NCI-H2029 treated with DMSO at 0.1 percent for 48 hours (cell line): ENCODE measurements at regions not wholly inside any gene's neighbourhood (a gene's known extent, or its start where the extent isn't known, plus 50 kb on each side); places are given as distances from the start of the nearest gene placed in this dataset.

Experiments used
- DNase-seq: peaks from one replicate; lab custom pipeline; 2025; lab: John Stamatoyannopoulos, UW

GRCh38 chr1:224505454-224506093 is 71.0 kb upstream of the WDR26 start:
- DNase-seq, result no peak

- DNase-seq, result no peak
Measured at GRCh38 chr1:224506141-224506814, 71.7 kb upstream of the WDR26 start.

GRCh38 chr1:224507771-224508523 is 73.3 kb upstream of the WDR26 start:
- DNase-seq, result no peak

- DNase-seq, result no peak
Measured at GRCh38 chr1:224509907-224510306, 75.3 kb upstream of the WDR26 start.

- no peak for DNase-seq
Measured at GRCh38 chr1:224510880-224511645, 76.5 kb upstream of the WDR26 start.

GRCh38 chr1:224512600-224513151 is 78.1 kb upstream of the WDR26 start:
- no peak for DNase-seq

GRCh38 chr1:224513383-224513782 is 78.8 kb upstream of the WDR26 start:
- no peak for DNase-seq

- DNase-seq, result no peak
Measured at GRCh38 chr1:224513787-224514209, 79.2 kb upstream of the WDR26 start.

GRCh38 chr1:224517171-224517570 is 82.6 kb upstream of the WDR26 start:
- no peak for DNase-seq

GRCh38 chr1:224518528-224518927 is 83.9 kb upstream of the WDR26 start:
- DNase-seq, result no peak

- DNase-seq, result no peak
Measured at GRCh38 chr1:224519874-224520273, 85.3 kb upstream of the WDR26 start.

- no peak for DNase-seq
Measured at GRCh38 chr1:224520808-224521207, 86.2 kb upstream of the WDR26 start.

- DNase-seq, result no peak
Measured at GRCh38 chr1:224521904-224522734, 87.5 kb upstream of the WDR26 start.

- DNase-seq, result no peak
Measured at GRCh38 chr1:224523676-224524075, 89.1 kb upstream of the WDR26 start.

GRCh38 chr1:224524679-224525078 is 90.1 kb upstream of the WDR26 start:
- no peak for DNase-seq

GRCh38 chr1:224525411-224526040 is 90.6 kb upstream of the CNIH3 start:
- DNase-seq, result no peak

GRCh38 chr1:224526771-224527170 is 89.3 kb upstream of the CNIH3 start:
- no peak for DNase-seq

GRCh38 chr1:224528900-224529299 is 87.2 kb upstream of the CNIH3 start:
- DNase-seq, result no peak

GRCh38 chr1:224529844-224530243 is 86.3 kb upstream of the CNIH3 start:
- no peak for DNase-seq

- DNase-seq, result peak; percentile 73
Measured at GRCh38 chr1:224533517-224533916, 82.6 kb upstream of the CNIH3 start.

GRCh38 chr1:224534731-224535130 is 81.4 kb upstream of the CNIH3 start:
- DNase-seq, result peak; percentile 64
